Right ventricle myocardium inferior (tissue), 1 donor: ENCODE measurements at regions not wholly inside any gene's neighbourhood (a gene's known extent, or its start where the extent isn't known, plus 50 kb on each side); places are given as distances from the start of the nearest gene placed in this dataset.

ENCODE experiments used
- ATAC-seq: fragments of 200-7000 bp; cut with Tn5 transposase; one replicate; pipeline ENCODE4 v1.9.1; 2020; ENCODE audit warnings: mild to moderate bottlenecking, moderate library complexity
- DNase-seq: peaks from one replicate; pipeline ENCODE4 v3.0.0; 2021; ENCODE audit errors: missing footprints
- intact Hi-C: fragments of 100-400 bp; cut with DNase I; formaldehyde crosslinking; loops from one replicate; pipeline ENCODE4 v1.11.0; 2022
- donor health status: DM: no; HTN: yes; CAD: no; lungs with severe emphysema.

- intact Hi-C loops = no loop called here
- DNase-seq = no peak
- no peak for ATAC-seq
These were observed 61.4 kb upstream of the TLE3 start for GRCh38 chr15:70159001-70159712.

GRCh38 chr15:70158309-70159000 lies 60.7 kb upstream of the TLE3 start:
- no peak for ATAC-seq
- intact Hi-C loops = no loop called here
- no peak for DNase-seq

GRCh38 chr15:70156671-70157271 lies 59.1 kb upstream of the TLE3 start:
- DNase-seq (no peak), ATAC-seq (peak; percentile 40)
- intact Hi-C loops = no loop called here

- intact Hi-C loops = no loop called here
- DNase-seq = no peak
These were observed 57.1 kb upstream of the TLE3 start for GRCh38 chr15:70154718-70155347.

GRCh38 chr15:70153921-70154717 lies 56.4 kb upstream of the TLE3 start:
- peak; percentile 68 for ATAC-seq
- no peak for DNase-seq
- intact Hi-C loops = no loop called here

More at GRCh38 chr15:70154718-70155347, 57.1 kb upstream of the TLE3 start:
- ATAC-seq = peak; percentile 48

GRCh38 chr15:70152070-70152480 lies 54.4 kb upstream of the TLE3 start:
- ATAC-seq (peak; percentile 11), DNase-seq (no peak)
- intact Hi-C loops = no loop called here

DNA sequence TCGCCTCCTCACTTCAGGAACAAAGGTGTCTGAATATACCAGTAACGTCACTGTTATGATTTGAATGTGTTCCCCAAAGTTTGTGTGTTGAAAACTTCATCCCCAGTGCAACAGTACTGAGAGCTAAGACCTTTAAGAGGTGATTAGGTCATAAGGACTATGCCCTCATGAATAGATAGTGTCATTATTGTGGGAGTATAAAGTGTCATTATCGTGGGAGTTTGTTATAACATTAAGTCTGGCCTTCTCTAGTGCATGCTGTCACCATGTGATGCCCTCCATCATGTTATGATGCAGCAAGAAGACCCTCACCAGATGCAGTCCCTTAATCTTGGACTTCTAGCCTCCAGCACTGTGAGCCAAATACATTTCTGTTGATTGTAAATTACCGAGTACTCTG lies 53.7 kb upstream of the TLE3 start:
- ATAC-seq = no peak
- intact Hi-C loops = no loop called here
- no peak for DNase-seq

- ATAC-seq = no peak
- DNase-seq = no peak
- intact Hi-C loops = no loop called here
These were observed 53.3 kb upstream of the TLE3 start for GRCh38 chr15:70151003-70151402.

DNA sequence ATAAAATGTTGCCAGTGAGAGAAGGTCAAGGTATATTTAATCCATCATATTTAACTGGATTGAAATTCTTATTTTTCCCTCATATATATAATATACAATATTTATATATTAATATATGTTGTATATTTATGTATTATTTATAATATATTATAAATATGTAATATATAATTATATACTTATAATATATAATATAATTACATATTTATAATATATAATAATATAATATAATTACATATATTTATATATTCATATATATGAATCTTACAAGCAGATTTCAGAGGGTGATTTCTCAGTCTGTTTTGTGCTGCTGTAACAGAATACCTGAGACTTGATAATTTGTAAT lies 52.7 kb upstream of the TLE3 start:
- intact Hi-C loops = no loop called here
- no peak for ATAC-seq

DNA sequence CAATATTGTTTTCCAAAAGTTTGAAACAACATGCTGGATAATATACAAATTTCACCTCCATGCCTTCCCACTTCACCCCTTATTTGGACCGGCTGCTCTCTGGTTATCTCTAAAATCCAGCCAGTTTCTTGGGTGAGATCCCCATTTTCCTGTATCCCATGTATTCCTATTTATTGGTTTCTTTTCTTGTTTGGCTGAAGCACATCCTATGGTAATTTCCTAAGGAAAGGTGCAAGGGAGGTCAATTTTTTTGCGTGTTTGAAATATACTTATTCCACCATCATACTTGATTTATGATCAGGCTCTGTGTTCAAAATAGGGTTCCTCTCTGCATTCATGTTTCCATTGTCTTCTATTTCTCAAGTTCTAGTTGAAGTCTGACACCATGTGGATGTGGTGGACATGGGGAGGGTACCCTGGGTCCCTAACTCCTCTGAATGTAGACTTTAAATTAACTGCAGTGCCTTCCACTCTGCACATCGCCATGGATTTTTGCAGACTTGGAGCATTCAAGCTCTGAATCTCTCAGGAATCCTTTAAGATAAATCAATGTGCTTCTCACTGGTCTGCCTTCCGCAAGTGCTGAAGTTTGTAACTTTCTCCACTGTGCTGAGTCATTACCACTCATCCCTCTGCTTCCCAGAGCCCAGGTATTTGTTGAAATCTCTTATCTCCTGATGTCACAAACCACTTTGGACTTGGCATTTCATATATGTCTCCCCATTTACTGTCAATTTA lies 52.1 kb upstream of the TLE3 start:
- ATAC-seq (no peak), DNase-seq (no peak)

More for the DNA sequence above, 52.7 kb upstream of the TLE3 start:
- DNase-seq = no peak

GRCh38 chr15:70147778-70148177 lies 50.1 kb upstream of the TLE3 start:
- no peak for ATAC-seq
- intact Hi-C loops = no loop called here
- DNase-seq = no peak

More for the DNA sequence above, 52.1 kb upstream of the TLE3 start:
- intact Hi-C loops = no loop called here
